ENCODE measurements at regions not wholly inside any gene's neighbourhood (a gene's known extent, or its start where the extent isn't known, plus 50 kb on each side); places are given as distances from the start of the nearest gene placed in this dataset.

DNA sequence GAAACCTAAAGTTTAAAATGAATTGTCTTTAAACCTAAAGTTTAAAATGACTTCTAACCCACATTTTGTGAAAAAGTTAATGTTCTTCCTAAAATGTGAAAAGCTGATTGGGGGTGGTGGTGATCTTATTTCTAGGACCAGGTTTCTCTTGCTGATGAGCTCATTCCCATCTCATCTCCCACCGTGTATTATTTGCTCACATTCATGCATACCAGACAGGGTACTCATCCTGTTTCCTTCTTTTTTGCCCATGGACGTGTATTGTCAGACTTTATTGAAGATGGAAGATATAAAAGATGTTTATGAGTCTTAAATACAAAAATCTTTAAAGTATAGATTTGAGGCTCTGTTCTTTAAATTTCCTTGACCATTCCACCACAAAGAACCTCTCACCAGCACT is 70.1 kb upstream of the MPHOSPH6 start:
- no peak for TF ChIP-seq FOXK2 (IDR thresholded peaks at IDR 0.05)
- TF ChIP-seq SUZ12 (IDR thresholded peaks at IDR 0.05): no peak
- TF ChIP-seq HDGF (IDR thresholded peaks at IDR 0.05; ENCODE audit: borderline replicate concordance): no peak
- no peak for TF ChIP-seq FOXA1 (IDR thresholded peaks at IDR 0.05)
- no peak for TF ChIP-seq ELF4 (IDR thresholded peaks at IDR 0.05)
- no peak for TF ChIP-seq FOXM1 (IDR thresholded peaks at IDR 0.05; ENCODE audit: borderline replicate concordance)
- TF ChIP-seq BHLHE40 (IDR thresholded peaks at IDR 0.05; ENCODE audit: borderline replicate concordance): no peak
- TF ChIP-seq NFRKB (IDR thresholded peaks at IDR 0.05): no peak

Data from HEK293T (cell line).